GM23338 (cell line): ENCODE measurements at regions not wholly inside any gene's neighbourhood (a gene's known extent, or its start where the extent isn't known, plus 50 kb on each side); places are given as distances from the start of the nearest gene placed in this dataset.

Experiments
- CTCF ChIP-seq, 2 experiments: fragments of 200-600 bp in 1 of 2; sonication (generic) in 1 of 2; conservative IDR thresholded peaks; 2 replicates each; pipeline versions ENCODE4 v1.5.1 to v1.6.1; 2016 to 2017; ENCODE audit warnings: antibody characterized with exemption in 2 of 2, low read depth in 2 of 2, mild to moderate bottlenecking in 2 of 2, moderate library complexity in 1 of 2
- ETS1 ChIP-seq: IDR thresholded peaks from 2 replicates; pipeline ENCODE4 v1.6.1; 2016; ENCODE audit warnings: antibody characterized with exemption
- EZH2phosphoT487 ChIP-seq: fragments of 200-600 bp; sonication (generic); IDR thresholded peaks from one replicate; pipeline ENCODE4 v1.8.1; 2018; ENCODE audit warnings: antibody characterized with exemption; ENCODE audit not compliant: unreplicated experiment
- JUNB ChIP-seq: IDR thresholded peaks from one replicate; pipeline ENCODE4 v1.6.1; 2016; ENCODE audit warnings: antibody characterized with exemption; ENCODE audit not compliant: unreplicated experiment
- NANOG ChIP-seq: IDR thresholded peaks from 2 replicates; pipeline ENCODE4 v1.6.1; 2016; ENCODE audit warnings: antibody characterized with exemption, borderline replicate concordance
- REST ChIP-seq: IDR thresholded peaks from one replicate; pipeline ENCODE4 v1.6.1; 2018; ENCODE audit warnings: antibody characterized with exemption; ENCODE audit not compliant: unreplicated experiment
- STAT1 ChIP-seq: IDR thresholded peaks from one replicate; pipeline ENCODE4 v1.6.1; 2016; ENCODE audit warnings: antibody characterized with exemption; ENCODE audit not compliant: unreplicated experiment
- ZNF114 ChIP-seq: fragments of 250-450 bp; sonication (Bioruptor Pico); IDR thresholded peaks from 2 replicates; pipeline ENCODE4 v1.5.0; 2020; ENCODE audit warnings: mild to moderate bottlenecking, moderate library complexity
- ZNF462 ChIP-seq: fragments of 250-450 bp; sonication (Bioruptor Pico); IDR thresholded peaks from 2 replicates; pipeline ENCODE4 v1.5.0; 2020; ENCODE audit warnings: mild to moderate bottlenecking, moderate library complexity

GRCh38 chr1:182240085-182240484 is 151.5 kb downstream of the GLUL start (continued):
- TF ChIP-seq ZNF462 (no peak), ETS1 (no peak), EZH2phosphoT487 (no peak), ZNF114 (CRISPR knock-in tag) (no peak), NANOG (no peak), REST (no peak), STAT1 (no peak), JUNB (no peak), CTCF (conservative IDR thresholded peaks at IDR 0.05; ENCODE audit: low read depth in 2 of 2) (no peak)
